Left kidney (tissue), 1 donor: ENCODE measurements at regions not wholly inside any gene's neighbourhood (a gene's known extent, or its start where the extent isn't known, plus 50 kb on each side); places are given as distances from the start of the nearest gene placed in this dataset.
"Not testable (repeated sequence)": the region's sequence is repeated elsewhere in the genome, so short reads cannot be mapped to it uniquely, and the experiment has no call there.

Source experiments
- DNase-seq: peaks from one replicate; pipeline ENCODE4 v3.0.0-alpha.2; 2013

DNA sequence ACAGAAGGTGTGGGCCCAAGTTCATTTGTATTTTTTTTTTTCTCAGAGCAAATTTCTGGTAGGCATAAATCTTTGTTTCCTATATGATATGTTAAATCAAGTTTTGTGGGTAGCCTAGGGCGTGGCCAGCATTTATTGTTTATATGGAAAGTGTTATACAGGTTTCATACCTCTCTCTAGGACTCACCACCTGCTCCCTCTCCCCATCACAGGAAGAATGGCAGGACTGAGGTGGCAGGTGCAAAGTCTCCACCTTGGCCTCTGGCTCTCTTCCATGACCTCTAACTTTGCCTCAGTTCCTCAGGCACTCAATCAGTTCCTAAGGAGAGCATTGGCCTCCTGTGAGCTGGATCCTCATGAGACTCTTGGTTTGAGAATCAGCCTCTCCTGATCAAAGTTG lies 172.3 kb upstream of the TSC22D1 start:
- no peak for DNase-seq

GRCh38 chr13:44747179-44747578 lies 171.0 kb upstream of the TSC22D1 start:
- no peak for DNase-seq

GRCh38 chr13:44746690-44747089 lies 170.6 kb upstream of the TSC22D1 start:
- DNase-seq: no peak

- no peak for DNase-seq
These were observed 168.9 kb upstream of the TSC22D1 start for GRCh38 chr13:44744880-44745633.

DNA sequence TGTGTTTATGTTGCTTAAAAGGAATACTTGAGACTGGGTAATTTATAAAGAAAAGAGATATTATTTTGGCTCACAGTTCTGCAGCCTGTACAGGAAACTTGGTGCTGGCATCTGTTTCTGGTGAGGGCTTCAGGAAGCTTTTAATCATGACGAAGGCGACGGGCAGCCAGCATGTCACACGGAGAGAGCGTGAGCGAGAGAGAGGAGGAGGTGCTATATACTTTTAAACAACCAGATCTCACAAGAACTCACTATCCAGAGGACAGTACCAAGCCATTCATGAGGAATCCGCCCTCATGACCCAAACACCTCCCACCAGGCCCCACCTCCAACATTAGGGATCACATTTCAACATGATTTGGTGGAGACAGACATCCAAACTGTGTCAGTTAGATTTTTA lies 163.4 kb upstream of the TSC22D1 start:
- DNase-seq: no peak

DNA sequence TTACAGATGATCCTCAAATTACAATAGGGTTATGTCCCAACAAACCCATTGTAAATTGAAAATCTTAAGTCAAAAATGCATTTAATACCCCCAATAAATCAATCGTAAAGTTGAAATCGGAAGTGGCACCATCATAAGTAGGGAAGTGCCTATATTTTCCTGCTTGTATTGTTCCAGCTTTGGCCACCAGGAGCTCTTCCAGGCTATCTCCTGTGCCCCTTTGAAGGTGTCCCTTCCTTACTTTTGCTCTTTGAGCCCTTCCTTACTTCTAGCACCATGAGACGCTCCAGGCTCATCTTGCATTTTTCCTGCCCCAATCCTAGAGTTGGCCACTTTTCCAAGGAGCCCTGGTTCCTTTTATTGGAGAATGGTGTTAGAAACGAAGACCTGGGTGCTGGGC lies 163.0 kb upstream of the TSC22D1 start:
- no peak for DNase-seq

GRCh38 chr13:44738463-44738862 lies 162.3 kb upstream of the TSC22D1 start:
- DNase-seq: no peak

DNA sequence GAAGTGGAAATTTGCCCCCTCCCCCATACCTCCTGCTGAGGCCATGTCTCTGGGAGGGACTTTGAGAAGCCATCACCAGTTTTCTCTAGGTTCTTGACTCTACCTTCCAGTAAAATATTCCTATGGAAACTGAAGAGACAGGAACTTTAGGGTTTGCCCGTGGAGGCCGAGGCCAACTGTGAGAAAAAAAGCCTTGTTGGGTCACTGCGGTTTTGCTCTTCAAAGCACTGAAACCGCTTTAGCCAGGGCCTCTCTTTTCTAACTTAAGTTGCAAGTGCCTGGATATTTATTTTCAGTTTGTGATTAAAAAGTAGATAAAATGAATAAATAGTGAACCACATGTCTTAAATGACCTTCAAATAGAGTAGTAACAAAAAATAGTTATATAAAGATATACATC lies 159.7 kb upstream of the TSC22D1 start:
- DNase-seq: no peak

DNA sequence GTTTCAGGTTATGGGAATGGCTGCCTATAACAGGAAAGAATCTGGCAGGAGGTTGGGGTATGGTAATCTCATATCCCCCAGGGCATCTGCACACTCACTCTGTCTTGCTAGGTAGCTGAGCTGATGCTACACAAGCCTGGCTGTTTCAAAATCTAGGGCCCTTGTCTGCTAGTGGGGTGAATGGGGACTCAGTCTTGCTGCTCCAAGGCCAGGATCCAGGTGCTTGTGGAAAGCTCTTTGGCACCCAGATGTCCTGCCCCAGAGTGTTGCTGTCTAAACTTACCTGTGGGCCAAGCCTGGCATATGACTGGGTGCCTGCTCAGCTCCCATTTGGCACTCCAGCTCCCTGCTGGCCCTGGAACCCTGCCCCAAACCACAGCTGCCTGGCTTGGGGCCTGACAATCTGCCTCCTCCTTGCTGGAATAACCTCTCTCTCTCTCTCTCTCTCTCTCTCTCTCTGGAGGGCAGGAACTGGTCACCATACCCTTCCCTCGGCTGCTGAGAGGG lies 158.1 kb upstream of the TSC22D1 start:
- DNase-seq: no peak

DNA sequence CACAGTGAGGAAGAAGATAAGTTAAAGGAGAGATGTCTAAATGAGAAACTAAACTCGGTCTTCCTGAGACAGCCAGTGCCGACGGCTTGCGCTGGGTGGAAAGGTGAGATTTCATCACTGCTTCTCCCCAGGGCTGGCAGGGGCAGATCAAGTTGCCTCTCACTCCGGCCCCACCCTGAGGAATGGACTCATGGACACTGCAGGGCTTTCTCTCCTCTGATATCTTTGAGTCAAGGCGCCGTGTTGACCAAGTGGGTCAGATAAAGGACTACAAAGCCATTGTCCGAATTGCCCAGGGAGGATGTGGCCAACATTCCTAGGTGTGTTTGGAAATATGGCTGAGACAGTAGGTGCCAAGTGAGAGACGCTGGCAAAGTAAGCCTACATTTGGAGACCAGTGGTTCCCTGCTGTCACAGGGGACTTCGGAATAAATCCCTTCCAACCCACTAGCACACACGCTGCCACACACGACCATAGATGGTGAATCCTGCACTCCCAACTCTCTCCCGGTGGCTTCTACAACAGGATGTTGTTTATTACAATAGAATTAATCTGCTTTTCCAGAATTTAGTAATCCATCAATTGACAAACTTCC lies 156.5 kb upstream of the TSC22D1 start:
- peak; percentile 33 for DNase-seq

GRCh38 chr13:44730851-44731250 lies 154.7 kb upstream of the TSC22D1 start:
- no peak for DNase-seq

DNA sequence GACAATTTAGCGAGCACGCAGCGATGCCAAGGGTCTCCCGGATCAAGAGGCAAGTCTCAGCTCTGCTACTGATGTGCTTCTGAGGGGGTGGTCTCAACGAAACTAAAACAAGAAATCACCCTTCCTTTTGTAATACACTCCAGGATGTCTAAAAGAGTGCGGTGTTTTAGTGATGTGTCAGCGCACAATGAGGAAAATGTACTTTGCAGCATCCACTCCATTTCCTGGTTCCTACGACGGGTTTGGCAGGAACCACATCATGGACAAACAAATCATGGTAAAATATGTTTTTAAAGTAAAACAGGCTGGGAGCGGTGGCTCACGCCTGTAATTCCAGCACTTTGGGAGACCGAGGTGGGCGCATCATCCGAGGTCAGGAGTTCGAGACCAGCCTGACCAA lies 154.0 kb upstream of the TSC22D1 start:
- no peak for DNase-seq

DNA sequence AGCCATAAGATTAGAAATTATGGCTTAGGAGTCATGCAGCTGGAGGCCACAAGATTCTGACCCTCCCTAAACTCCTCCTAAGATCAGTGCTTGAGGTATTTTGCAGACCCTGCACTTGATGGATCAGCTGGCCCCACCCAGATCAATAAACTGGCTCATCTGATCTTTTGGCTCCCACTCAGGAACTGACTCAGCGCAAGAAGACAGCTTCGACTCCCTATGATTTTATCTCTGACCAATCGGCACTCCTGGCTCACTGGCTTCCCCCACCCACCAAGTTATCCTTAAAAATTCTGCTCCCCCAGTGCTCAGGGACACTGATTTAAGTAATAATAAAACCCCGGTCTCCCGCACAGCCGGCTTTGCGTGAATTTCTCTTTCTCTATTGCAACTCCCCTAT lies 151.5 kb upstream of the TSC22D1 start:
- not testable (repeated sequence) for DNase-seq

GRCh38 chr13:44726778-44727177 lies 150.6 kb upstream of the TSC22D1 start:
- no peak for DNase-seq

DNA sequence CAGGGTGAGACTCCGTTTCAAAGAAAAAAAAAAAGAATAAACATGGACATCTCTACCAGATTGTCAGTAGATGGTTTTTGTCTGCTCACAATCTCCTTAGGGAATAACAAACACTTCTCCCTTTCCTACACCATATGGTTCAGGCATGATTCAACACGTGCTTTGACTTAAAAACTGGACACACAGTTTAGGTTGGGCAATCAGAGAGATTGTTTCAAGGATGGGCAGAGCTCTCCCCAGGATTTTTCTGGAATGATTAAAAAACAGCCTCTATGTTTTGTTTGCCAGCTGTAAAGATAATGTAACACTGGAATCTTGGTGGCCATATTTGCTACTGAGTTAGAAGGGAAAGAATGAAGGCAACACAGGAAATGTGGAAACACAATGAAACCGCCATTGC lies 150.1 kb upstream of the TSC22D1 start:
- no peak for DNase-seq

DNA sequence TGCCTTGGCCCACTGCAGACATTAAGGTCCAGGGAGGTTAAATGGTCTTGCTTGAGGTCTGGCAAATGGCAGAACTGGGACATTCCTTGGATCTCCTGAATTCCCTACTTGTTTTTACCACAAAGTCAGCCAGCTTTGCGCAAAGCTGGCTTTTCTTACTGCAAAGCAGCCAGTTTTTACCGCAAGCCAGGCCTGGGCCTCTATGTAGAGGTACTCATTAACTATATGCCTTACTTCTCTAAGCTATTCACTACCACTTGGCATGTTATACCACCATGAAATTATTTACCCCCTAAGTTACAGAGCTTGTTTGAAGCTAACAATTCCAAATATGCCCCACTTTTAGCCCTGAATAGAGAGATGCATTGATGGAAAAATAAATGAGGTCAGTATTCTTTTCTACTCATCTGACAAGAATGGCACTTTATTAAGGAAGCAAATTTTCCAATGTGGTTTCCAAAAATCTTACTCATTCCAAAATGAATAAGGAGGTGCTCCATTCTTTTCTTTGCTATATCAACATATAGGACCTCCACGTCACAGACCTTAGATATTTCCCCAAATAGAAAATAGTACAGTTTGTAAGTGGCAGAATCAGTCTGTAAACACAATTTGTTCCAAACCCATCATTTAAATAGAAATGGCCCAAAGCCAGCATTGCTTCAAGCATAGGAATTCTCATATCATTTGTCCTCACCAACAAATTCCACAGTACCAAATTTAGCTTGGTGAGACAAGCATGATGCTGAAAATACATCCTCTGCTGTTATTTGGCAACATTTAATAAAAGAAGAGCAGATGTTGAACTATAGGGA lies 143.9 kb upstream of the TSC22D1 start:
- DNase-seq: no peak

DNA sequence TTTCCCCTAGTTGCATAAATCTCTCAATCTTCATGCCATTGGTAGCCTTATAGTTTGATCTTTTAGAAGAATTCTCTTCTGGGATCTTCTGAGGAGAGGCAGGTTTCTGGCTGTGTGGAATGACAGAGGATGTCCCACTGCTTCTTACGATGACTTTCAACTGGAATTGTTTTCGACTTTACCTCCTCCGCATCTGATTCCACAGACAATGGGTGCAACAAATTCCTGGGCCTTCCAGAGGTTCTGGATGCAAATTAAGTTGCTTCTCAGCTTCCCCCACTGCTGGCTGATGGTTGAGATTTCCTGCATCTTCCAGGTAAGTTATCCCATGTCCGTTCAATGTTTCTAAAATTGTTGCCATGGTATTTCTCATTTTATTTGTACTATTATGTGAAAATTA lies 142.3 kb upstream of the TSC22D1 start:
- DNase-seq: no peak

DNA sequence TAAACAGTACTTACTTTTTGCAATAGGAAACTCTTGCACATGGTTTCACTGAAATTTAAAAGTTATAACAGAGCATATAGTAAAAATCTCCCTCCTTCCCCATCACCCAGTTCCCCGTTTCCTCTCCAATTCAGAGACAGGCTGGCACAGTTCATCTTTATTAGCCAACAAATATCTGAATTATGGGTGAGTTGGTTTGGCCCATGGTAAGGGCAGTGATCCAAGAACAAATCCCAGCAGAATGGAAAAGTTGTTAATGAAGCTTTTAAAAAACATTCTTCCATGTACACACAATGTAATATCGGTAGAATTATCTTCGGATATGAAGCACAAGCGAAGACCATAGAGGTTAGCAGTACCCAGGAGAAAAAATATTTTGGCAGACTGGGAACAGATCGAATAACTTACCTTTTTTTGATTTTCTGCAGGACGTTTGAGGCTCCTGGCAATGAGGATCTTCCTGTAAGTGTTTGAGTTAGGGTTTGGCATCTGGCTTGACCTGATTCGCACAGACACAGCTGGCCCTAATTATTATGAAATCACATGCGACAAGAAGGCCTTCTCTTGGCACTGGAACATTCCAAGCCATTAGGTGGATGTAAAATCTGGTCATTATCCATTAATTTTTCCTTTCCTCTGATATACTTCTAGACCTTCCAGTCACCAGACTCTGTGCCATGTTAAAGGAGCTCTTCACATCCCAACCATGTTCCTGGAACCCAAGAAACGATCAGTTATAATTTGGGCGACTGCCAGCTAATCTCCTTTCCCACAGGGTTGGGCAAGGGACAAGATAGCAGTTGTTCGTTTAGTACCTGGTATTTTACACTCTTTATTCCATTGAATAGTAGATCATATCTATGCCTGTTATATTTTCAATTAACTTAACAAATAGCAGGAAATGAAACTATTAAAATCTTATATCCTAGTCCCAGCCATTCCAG lies 139.4 kb upstream of the TSC22D1 start:
- DNase-seq: no peak

DNA sequence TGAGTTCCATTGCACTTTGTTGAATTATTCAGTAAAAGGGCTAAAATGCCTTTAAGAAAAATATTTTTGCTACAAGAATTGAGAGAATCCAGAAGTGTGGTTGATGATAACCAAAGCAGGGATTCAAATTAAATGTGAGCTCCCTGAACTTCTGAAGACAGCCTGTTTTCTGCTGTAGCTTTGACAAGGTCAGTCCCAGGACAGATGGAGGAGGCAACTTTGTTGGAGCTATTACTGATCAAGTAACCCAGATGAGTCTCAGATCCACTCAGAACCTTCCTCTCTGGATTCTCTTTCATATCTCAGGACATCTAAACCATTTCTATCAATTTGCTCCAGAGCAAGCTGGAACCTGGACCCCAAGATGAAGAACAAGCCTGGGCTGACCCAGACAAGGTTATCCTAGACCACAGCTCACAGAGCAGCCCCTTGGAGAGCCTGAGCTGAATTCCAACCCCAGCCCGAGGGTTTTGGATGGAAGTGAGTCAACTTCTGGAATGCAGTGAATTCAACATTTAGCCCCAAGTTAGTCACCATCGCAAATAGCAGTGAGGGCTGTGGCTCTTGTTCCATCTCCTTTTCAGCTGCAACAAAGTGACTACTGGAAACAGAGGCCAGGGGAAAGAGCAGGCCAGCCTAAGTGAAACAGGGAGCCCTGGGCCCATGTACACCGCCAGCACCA lies 137.8 kb upstream of the TSC22D1 start:
- no peak for DNase-seq

DNA sequence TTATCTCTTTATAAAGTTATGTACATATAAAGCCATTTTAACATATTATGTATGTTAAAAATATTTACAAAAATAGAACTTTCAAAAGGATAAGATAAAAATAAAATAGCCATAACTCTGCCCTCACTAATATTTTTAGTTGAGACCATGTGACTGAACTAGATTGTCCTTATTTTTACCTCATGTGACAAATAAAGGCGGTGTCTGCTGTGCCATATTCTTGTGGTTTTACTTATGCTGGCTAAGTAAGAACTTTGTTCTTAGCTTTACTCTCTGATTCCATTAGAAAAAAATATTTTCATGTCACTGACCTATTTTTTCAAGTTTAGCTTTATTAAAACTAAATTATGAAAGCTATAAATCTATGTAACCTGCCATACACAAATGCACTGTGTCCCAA lies 135.6 kb upstream of the TSC22D1 start:
- no peak for DNase-seq

DNA sequence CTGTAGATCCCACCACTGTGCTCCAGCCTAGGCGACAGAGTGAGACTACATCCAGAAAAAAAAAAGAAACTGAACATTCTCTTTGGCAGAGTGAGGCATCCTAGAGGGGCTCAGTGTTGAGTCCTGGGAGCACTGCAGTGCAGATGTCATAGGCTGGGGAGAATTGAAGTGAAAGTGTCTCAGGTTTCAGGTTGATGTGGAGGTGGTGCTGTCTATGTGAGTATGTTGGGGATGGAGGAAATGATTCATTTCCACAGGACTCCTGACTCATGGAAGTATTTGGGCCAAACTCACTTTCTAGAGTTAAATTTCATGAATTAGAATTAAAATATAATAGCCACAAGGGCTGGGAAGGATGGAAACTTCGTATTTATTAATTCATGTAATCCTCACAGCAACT lies 134.4 kb upstream of the TSC22D1 start:
- no peak for DNase-seq
